Large intestine (tissue), 3 donors: ENCODE measurements at regions not wholly inside any gene's neighbourhood (a gene's known extent, or its start where the extent isn't known, plus 50 kb on each side); places are given as distances from the start of the nearest gene placed in this dataset.
A peak's percentile ranks its signal among the peaks of the same experiment; 100 is the strongest.
"Not testable (repeated sequence)": the region's sequence is repeated elsewhere in the genome, so short reads cannot be mapped to it uniquely, and the experiment has no call there.

Source experiments
- DNase-seq, 2 donors: peaks; one replicate each; pipeline versions ENCODE4 v3.0.0 to v3.0.0-alpha.2; 2013
- H3K27ac ChIP-seq: one replicate; pipeline ENCODE4 v1.5.1; 2013; ENCODE audit warnings: low read length
- H3K27me3 ChIP-seq: 2 replicates; pipeline ENCODE4 v1.6.1; 2013; ENCODE audit warnings: low read length; ENCODE audit not compliant: control insufficient read depth, insufficient read depth
- H3K36me3 ChIP-seq: 2 replicates; pipeline ENCODE4 v1.6.1; 2013; ENCODE audit warnings: low read length; ENCODE audit not compliant: control insufficient read depth, insufficient read depth
- H3K4me1 ChIP-seq: one replicate; pipeline ENCODE4 v1.6.1; 2013; ENCODE audit warnings: low read length; ENCODE audit not compliant: control insufficient read depth, insufficient read depth
- H3K4me3 ChIP-seq: one replicate; pipeline ENCODE4 v1.5.1; 2013; ENCODE audit warnings: low read length
- H3K9me3 ChIP-seq: one replicate; pipeline ENCODE4 v1.6.1; 2013; ENCODE audit warnings: mild to moderate bottlenecking, low read depth, low read length, moderate library complexity; ENCODE audit not compliant: control insufficient read depth
- WGBS: methylation state at CpG from one replicate; pipeline ENCODE4 v1.1.5; 2013; ENCODE audit warnings: low lambda C conversion rate; ENCODE audit not compliant: insufficient coverage; 5-methylcytosine and 5-hydroxymethylcytosine counted together

GRCh38 chr6:167239470-167239869 is 51.6 kb upstream of the UNC93A start:
- not testable (repeated sequence) for DNase-seq, H3K4me3 ChIP-seq, H3K27me3 ChIP-seq, H3K9me3 ChIP-seq, H3K36me3 ChIP-seq
- H3K4me1 ChIP-seq = peaks cover 52% of the 10 kb centered on the region
- peak overlapping the region; percentile 66 for H3K27ac ChIP-seq
- no CpG with 5 or more reads among the region's 2 CpGs for WGBS

GRCh38 chr6:167240034-167240541 is 51.0 kb upstream of the UNC93A start:
- H3K27me3 ChIP-seq = no peaks in the 10 kb centered on the region
- no peaks in the 10 kb centered on the region for H3K36me3 ChIP-seq
- no peak overlapping the region for H3K27ac ChIP-seq
- H3K9me3 ChIP-seq = peaks cover 7% of the 10 kb centered on the region
- H3K4me1 ChIP-seq = peaks cover 52% of the 10 kb centered on the region
- DNase-seq = no peak
- no CpG with 5 or more reads among the region's 18 CpGs for WGBS
- H3K4me3 ChIP-seq = no peak overlapping the region
